H1 (cell line): ENCODE measurements at regions not wholly inside any gene's neighbourhood (a gene's known extent, or its start where the extent isn't known, plus 50 kb on each side); places are given as distances from the start of the nearest gene placed in this dataset.

Source experiments
- SP1 ChIP-seq: IDR thresholded peaks from 2 replicates; pipeline ENCODE4 v1.6.1; 2011; ENCODE audit warnings: low read depth, low read length
- TEAD4 ChIP-seq: IDR thresholded peaks from 2 replicates; pipeline ENCODE4 v1.6.1; 2012; ENCODE audit warnings: low read depth, low read length, inconsistent platforms, mixed read lengths
- USF2 ChIP-seq: IDR thresholded peaks from 2 replicates; pipeline ENCODE4 v1.6.1; 2011; ENCODE audit warnings: low read length, improper control_type of control experiment

GRCh38 chr10:65335311-65335710, 1590.5 kb upstream of the LRRTM3 start:
- TF ChIP-seq USF2 (no peak), TEAD4 (no peak), SP1 (no peak)
